Bronchial epithelial cell (primary cell): ENCODE measurements at regions not wholly inside any gene's neighbourhood (a gene's known extent, or its start where the extent isn't known, plus 50 kb on each side); places are given as distances from the start of the nearest gene placed in this dataset.

Experiments
- DNase-seq: peaks from one replicate; pipeline ENCODE4 v3.0.0-alpha.2; 2010; ENCODE audit warnings: low read depth
- FAIRE-seq: peaks from 2 replicates; lab custom pipeline; 2011; peaks lifted over from hg19 to GRCh38; lab: Jason Lieb, UNC
- H3K27me3 ChIP-seq: 2 replicates; pipeline ENCODE4 v1.5.1; 2011; ENCODE audit warnings: low read length; ENCODE audit not compliant: control insufficient read depth, insufficient read depth
- H3K36me3 ChIP-seq: 2 replicates; pipeline ENCODE4 v1.5.1; 2011; ENCODE audit warnings: low read length; ENCODE audit not compliant: control insufficient read depth, insufficient read depth
- H3K4me3 ChIP-seq: 2 replicates; pipeline ENCODE4 v1.5.1; 2011; ENCODE audit warnings: mild to moderate bottlenecking, low read depth, low read length, control low read depth
- TF ChIP-seq, protein P1 (sequence below): IDR thresholded peaks from 2 replicates; pipeline ENCODE4 v1.5.1; 2011; ENCODE audit warnings: mild to moderate bottlenecking, moderate library complexity, low read length, control low read depth, inconsistent platforms; ENCODE audit not compliant: insufficient read depth, severe bottlenecking

- H3K36me3 ChIP-seq = no peaks in the 10 kb centered on the region
- no peak for DNase-seq
- FAIRE-seq = no peak
- no peak overlapping the region for H3K4me3 ChIP-seq
- TF ChIP-seq, protein P1, sequence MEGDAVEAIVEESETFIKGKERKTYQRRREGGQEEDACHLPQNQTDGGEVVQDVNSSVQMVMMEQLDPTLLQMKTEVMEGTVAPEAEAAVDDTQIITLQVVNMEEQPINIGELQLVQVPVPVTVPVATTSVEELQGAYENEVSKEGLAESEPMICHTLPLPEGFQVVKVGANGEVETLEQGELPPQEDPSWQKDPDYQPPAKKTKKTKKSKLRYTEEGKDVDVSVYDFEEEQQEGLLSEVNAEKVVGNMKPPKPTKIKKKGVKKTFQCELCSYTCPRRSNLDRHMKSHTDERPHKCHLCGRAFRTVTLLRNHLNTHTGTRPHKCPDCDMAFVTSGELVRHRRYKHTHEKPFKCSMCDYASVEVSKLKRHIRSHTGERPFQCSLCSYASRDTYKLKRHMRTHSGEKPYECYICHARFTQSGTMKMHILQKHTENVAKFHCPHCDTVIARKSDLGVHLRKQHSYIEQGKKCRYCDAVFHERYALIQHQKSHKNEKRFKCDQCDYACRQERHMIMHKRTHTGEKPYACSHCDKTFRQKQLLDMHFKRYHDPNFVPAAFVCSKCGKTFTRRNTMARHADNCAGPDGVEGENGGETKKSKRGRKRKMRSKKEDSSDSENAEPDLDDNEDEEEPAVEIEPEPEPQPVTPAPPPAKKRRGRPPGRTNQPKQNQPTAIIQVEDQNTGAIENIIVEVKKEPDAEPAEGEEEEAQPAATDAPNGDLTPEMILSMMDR = no peak
- no peaks in the 10 kb centered on the region for H3K27me3 ChIP-seq
Measured at GRCh38 chr6:71106276-71106675, 149.4 kb upstream of the B3GAT2 start.

DNA sequence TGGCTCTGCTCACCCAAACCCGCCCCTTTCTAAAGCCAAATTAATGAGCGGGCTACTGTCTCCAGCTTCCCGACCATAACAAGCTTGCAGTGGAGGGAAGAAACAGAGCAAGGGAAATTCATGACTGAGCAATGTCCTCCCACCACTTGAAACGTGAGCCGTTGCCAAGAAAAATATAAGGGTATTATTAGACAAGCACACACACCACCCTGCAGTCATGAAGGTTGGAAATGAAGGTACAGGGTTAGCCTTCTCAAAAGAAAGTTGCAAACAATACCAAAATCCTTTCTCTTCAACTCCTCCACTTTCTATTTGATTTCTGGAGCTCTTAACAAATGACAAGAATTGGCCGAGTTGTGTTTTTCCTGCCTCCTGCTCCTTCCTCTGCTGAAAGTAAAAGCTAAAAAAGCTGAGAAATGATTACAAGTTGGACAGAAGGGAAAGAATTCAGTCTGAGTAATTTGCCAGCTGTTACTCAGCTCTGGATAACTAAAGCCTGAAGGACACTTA is 151.1 kb upstream of the B3GAT2 start:
- H3K4me3 ChIP-seq = no peak overlapping the region
- FAIRE-seq (no peak), DNase-seq (peak; percentile 81)

GRCh38 chr6:71114544-71114943 is 157.7 kb upstream of the B3GAT2 start:
- Histone ChIP-seq H3K4me3 (no peak overlapping the region), H3K27me3 (no peaks in the 10 kb centered on the region), H3K36me3 (no peaks in the 10 kb centered on the region)
- DNase-seq (no peak), FAIRE-seq (no peak)
- TF ChIP-seq, protein P1 = no peak

More for the DNA sequence above, 151.1 kb upstream of the B3GAT2 start:
- no peaks in the 10 kb centered on the region for H3K27me3 ChIP-seq
- H3K36me3 ChIP-seq = no peaks in the 10 kb centered on the region
- TF ChIP-seq, protein P1 = no peak

DNA sequence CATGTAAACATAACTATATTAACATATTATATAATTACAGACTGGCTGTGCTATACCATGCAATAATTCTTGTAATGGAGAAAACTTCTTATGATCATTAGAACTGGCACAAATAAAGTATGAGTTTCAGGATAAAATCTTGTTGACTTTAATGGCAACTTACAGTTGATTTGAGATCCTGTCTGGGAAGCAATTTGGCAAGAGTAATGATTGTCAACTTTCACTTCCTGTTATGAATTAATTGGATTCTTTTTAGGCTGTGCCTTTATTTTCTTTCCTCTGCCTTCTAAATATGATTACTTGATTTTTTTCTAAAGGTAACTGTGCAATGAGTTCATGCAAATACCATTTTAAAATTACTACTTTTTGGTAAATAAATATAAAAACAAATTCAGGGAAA is 158.1 kb upstream of the B3GAT2 start:
- H3K36me3 ChIP-seq = no peaks in the 10 kb centered on the region
- FAIRE-seq = no peak
- TF ChIP-seq, protein P1 = no peak
- no peak for DNase-seq
- no peaks in the 10 kb centered on the region for H3K27me3 ChIP-seq
- H3K4me3 ChIP-seq = no peak overlapping the region

- no peak for FAIRE-seq
Measured at GRCh38 chr6:71119560-71119959, 162.7 kb upstream of the B3GAT2 start.

GRCh38 chr6:71123051-71123450 is 165.6 kb upstream of the OGFRL1 start:
- H3K36me3 ChIP-seq = no peaks in the 10 kb centered on the region
- FAIRE-seq = no peak
- no peaks in the 10 kb centered on the region for H3K27me3 ChIP-seq
- TF ChIP-seq, protein P1 = no peak
- DNase-seq = no peak
- H3K4me3 ChIP-seq = no peak overlapping the region

More at GRCh38 chr6:71119560-71119959, 162.7 kb upstream of the B3GAT2 start:
- Histone ChIP-seq H3K27me3 (no peaks in the 10 kb centered on the region), H3K36me3 (no peaks in the 10 kb centered on the region), H3K4me3 (no peak overlapping the region)
- TF ChIP-seq, protein P1 = no peak
- no peak for DNase-seq
